ENCODE measurements at regions not wholly inside any gene's neighbourhood (a gene's known extent, or its start where the extent isn't known, plus 50 kb on each side); places are given as distances from the start of the nearest gene placed in this dataset.

DNA sequence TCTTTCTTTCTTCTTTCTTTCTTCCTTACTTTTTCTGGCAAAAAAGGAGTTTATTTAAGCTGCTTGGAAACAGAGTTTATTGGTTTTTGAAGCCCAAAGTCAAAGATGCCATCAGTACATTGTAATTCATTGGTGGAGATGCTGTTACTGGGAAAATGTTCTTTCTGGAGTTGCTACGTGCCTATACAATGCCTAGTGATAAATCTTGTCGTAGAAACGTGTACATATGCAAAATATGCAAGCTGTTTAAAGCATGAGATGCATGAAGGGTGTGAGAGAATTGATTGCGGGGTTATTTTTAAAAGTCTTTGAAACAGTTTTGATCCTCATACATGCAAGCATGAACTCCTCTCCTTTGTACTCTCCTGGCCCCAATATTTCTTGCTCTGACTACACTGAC, 1060.6 kb upstream of the NCAM2 start:
- TF ChIP-seq, protein P1, sequence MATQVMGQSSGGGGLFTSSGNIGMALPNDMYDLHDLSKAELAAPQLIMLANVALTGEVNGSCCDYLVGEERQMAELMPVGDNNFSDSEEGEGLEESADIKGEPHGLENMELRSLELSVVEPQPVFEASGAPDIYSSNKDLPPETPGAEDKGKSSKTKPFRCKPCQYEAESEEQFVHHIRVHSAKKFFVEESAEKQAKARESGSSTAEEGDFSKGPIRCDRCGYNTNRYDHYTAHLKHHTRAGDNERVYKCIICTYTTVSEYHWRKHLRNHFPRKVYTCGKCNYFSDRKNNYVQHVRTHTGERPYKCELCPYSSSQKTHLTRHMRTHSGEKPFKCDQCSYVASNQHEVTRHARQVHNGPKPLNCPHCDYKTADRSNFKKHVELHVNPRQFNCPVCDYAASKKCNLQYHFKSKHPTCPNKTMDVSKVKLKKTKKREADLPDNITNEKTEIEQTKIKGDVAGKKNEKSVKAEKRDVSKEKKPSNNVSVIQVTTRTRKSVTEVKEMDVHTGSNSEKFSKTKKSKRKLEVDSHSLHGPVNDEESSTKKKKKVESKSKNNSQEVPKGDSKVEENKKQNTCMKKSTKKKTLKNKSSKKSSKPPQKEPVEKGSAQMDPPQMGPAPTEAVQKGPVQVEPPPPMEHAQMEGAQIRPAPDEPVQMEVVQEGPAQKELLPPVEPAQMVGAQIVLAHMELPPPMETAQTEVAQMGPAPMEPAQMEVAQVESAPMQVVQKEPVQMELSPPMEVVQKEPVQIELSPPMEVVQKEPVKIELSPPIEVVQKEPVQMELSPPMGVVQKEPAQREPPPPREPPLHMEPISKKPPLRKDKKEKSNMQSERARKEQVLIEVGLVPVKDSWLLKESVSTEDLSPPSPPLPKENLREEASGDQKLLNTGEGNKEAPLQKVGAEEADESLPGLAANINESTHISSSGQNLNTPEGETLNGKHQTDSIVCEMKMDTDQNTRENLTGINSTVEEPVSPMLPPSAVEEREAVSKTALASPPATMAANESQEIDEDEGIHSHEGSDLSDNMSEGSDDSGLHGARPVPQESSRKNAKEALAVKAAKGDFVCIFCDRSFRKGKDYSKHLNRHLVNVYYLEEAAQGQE (IDR thresholded peaks at IDR 0.05; ENCODE audit: insufficient read depth in 1 of 2, low read depth in 2 of 2, low read length in 1 of 2): no peak
- TF ChIP-seq, protein P2, sequence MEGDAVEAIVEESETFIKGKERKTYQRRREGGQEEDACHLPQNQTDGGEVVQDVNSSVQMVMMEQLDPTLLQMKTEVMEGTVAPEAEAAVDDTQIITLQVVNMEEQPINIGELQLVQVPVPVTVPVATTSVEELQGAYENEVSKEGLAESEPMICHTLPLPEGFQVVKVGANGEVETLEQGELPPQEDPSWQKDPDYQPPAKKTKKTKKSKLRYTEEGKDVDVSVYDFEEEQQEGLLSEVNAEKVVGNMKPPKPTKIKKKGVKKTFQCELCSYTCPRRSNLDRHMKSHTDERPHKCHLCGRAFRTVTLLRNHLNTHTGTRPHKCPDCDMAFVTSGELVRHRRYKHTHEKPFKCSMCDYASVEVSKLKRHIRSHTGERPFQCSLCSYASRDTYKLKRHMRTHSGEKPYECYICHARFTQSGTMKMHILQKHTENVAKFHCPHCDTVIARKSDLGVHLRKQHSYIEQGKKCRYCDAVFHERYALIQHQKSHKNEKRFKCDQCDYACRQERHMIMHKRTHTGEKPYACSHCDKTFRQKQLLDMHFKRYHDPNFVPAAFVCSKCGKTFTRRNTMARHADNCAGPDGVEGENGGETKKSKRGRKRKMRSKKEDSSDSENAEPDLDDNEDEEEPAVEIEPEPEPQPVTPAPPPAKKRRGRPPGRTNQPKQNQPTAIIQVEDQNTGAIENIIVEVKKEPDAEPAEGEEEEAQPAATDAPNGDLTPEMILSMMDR (IDR thresholded peaks at IDR 0.05): no peak
